ACC112 (cell line): ENCODE measurements at regions not wholly inside any gene's neighbourhood (a gene's known extent, or its start where the extent isn't known, plus 50 kb on each side); places are given as distances from the start of the nearest gene placed in this dataset.
A peak's percentile ranks its signal among the peaks of the same experiment; 100 is the strongest.
"Not testable (repeated sequence)": the region's sequence is repeated elsewhere in the genome, so short reads cannot be mapped to it uniquely, and the experiment has no call there.

Experiments
- H2AFZ ChIP-seq: fragments of 200-600 bp; sonication (generic); one replicate; pipeline ENCODE4 v1.6.0; 2017; ENCODE audit warnings: antibody characterized with exemption, low read length; ENCODE audit not compliant: unreplicated experiment
- H3K27ac ChIP-seq: fragments of 200-600 bp; sonication (generic); 2 replicates; pipeline ENCODE4 v1.5.1; 2014; ENCODE audit warnings: low read depth, mild to moderate bottlenecking, antibody characterized with exemption, low read length, moderate library complexity
- H3K27me3 ChIP-seq: fragments of 200-600 bp; sonication (generic); 2 replicates; pipeline ENCODE4 v1.6.1; 2014; ENCODE audit warnings: mild to moderate bottlenecking, antibody characterized with exemption, low read length, moderate library complexity, mixed read lengths; ENCODE audit not compliant: insufficient read depth
- H3K36me3 ChIP-seq: fragments of 200-600 bp; sonication (generic); 2 replicates; pipeline ENCODE4 v1.6.1; 2016; ENCODE audit warnings: mild to moderate bottlenecking, antibody characterized with exemption, low read length, moderate library complexity, mixed read lengths; ENCODE audit not compliant: insufficient read depth
- H3K4me1 ChIP-seq: fragments of 200-600 bp; sonication (generic); one replicate; pipeline ENCODE4 v1.6.1; 2016; ENCODE audit warnings: low read length, mixed read lengths; ENCODE audit not compliant: insufficient read depth, unreplicated experiment, control insufficient read depth
- H3K4me3 ChIP-seq: fragments of 200-600 bp; sonication (generic); 2 replicates; pipeline ENCODE4 v1.5.1; 2014; ENCODE audit warnings: mild to moderate bottlenecking, low read depth, low read length
- H3K79me2 ChIP-seq: fragments of 200-600 bp; sonication (generic); one replicate; pipeline ENCODE4 v1.6.0; 2016; ENCODE audit warnings: low read length; ENCODE audit not compliant: control insufficient read depth, unreplicated experiment, insufficient read depth

DNA sequence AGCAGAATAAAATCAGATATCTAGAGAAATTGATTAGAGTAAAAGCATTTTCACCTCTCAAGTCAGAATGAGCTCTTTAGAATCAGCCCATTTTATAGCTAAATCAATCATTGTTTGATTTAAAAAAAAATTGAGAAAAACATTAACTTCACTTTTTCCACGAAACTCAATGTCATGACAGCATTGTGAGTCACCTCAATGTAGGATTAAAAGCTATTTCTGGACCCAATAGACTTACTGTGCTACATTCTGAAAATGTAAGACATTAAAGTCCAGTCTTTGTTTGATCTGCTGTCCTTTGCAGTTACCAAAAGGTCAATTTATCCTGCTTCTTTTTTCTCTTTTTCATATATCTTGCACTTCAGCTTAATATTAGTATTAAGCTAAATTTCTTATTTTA is 519.4 kb upstream of the ZNF337 start:
- H3K79me2 ChIP-seq, result no peaks in the 10 kb centered on the region
- H2AFZ ChIP-seq, result no peak overlapping the region
- H3K27me3 ChIP-seq, result no peaks in the 10 kb centered on the region
- no peak overlapping the region for H3K27ac ChIP-seq
- peaks cover 5% of the 10 kb centered on the region for H3K4me1 ChIP-seq
- H3K36me3 ChIP-seq, result no peaks in the 10 kb centered on the region
- H3K4me3 ChIP-seq, result no peak overlapping the region

GRCh38 chr20:26214991-26215390 is 518.3 kb upstream of the ZNF337 start:
- Histone ChIP-seq H3K79me2 (no peaks in the 10 kb centered on the region), H3K27me3 (peaks cover 3% of the 10 kb centered on the region; the same call in 1 of the 2 replicates), H3K27ac (no peak overlapping the region), H2AFZ (no peak overlapping the region), H3K36me3 (no peaks in the 10 kb centered on the region), H3K4me1 (peaks cover 5% of the 10 kb centered on the region), H3K4me3 (no peak overlapping the region)

GRCh38 chr20:26209171-26209941 is 512.7 kb upstream of the ZNF337 start:
- H3K4me3 ChIP-seq, result peak overlapping the region; percentile 5; the same call in 1 of the 2 replicates
- H3K4me1 ChIP-seq, result no peaks in the 10 kb centered on the region
- no peaks in the 10 kb centered on the region for H3K36me3 ChIP-seq
- H3K27ac ChIP-seq, result no peak overlapping the region
- no peak overlapping the region for H2AFZ ChIP-seq
- peaks cover 36% of the 10 kb centered on the region for H3K27me3 ChIP-seq
- H3K79me2 ChIP-seq, result no peaks in the 10 kb centered on the region

DNA sequence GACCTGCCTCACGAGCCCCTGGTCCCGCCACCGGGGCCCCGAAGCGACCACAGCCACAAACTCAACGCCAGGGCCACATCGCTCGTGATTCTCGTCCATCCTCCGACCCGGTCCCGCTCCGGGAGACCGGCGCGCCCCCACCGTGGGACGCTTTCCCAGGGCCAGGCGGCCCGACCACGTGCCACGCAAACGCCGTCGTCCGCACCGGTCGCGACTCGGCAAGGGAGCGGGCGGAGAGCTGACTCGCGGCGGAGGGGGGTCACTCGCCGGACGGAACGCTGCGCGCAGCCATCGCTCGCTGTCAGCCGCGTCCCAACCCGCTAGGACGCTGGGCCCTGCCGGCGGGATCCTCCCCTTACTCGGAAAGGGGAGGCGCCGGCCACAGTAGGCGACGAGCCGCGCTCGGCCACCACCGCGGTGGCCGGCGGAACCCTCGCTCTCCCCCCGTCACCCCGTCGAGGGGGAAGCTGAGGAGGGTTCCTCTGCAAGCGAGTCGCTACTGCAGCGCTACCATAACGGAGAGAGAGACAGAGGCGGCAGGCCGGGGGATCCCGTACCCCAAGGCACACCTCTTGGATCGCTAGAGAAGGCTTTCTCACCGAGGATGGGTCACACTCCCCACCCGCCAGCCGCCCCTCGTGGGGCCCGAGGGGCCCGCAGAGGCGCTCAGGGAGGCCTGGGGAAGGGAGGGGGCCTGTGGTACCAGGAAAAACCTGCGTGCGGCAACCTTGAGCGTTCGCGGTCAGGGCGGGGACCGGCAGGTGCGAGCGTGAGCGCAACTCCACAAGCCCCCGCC is 511.8 kb upstream of the ZNF337 start:
- no peaks in the 10 kb centered on the region for H3K4me1 ChIP-seq
- H3K27ac ChIP-seq, result no peak overlapping the region
- peak overlapping the region; percentile 64 for H3K4me3 ChIP-seq
- peaks cover 36% of the 10 kb centered on the region for H3K27me3 ChIP-seq
- H2AFZ ChIP-seq, result peak overlapping the region; percentile 25
- H3K36me3 ChIP-seq, result no peaks in the 10 kb centered on the region
- H3K79me2 ChIP-seq, result no peaks in the 10 kb centered on the region

DNA sequence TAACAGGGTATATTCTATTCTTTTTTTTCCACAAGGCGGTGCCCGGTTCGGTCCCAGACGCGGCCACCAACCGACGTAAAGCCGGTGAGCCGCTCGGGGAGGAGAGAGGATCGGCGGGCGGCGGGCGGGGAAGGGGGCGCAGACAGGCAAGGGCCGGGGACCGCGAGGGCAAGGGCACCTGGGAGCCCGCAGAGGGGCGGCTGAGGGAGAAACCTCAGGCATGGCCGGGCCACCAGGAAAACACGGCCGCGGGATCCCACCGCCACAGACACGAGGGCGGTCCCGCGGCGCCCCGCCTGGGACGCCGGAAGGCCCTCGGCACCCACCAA is 511.3 kb upstream of the ZNF337 start:
- H3K4me1 ChIP-seq, H3K79me2 ChIP-seq, H3K27ac ChIP-seq, H3K36me3 ChIP-seq, H2AFZ ChIP-seq: not testable (repeated sequence)
- H3K27me3 ChIP-seq, result peaks cover 36% of the 10 kb centered on the region
- H3K4me3 ChIP-seq, result peak overlapping the region; percentile 64

- Histone ChIP-seq H3K36me3 (no peaks in the 10 kb centered on the region), H3K27ac (no peak overlapping the region), H3K4me3 (peak overlapping the region; percentile 64; the same call in 1 of the 2 replicates), H3K27me3 (peaks cover 36% of the 10 kb centered on the region), H2AFZ (no peak overlapping the region), H3K79me2 (no peaks in the 10 kb centered on the region), H3K4me1 (no peaks in the 10 kb centered on the region)
Observed at GRCh38 chr20:26207237-26207966, 510.7 kb upstream of the ZNF337 start.

- no peaks in the 10 kb centered on the region for H3K79me2 ChIP-seq
- no peak overlapping the region for H2AFZ ChIP-seq
- H3K27me3 ChIP-seq, result peaks cover 36% of the 10 kb centered on the region
- no peak overlapping the region for H3K27ac ChIP-seq
- no peaks in the 10 kb centered on the region for H3K4me1 ChIP-seq
- H3K4me3 ChIP-seq, result no peak overlapping the region
- H3K36me3 ChIP-seq, result no peaks in the 10 kb centered on the region
Observed at GRCh38 chr20:26205350-26205749, 508.7 kb upstream of the ZNF337 start.

DNA sequence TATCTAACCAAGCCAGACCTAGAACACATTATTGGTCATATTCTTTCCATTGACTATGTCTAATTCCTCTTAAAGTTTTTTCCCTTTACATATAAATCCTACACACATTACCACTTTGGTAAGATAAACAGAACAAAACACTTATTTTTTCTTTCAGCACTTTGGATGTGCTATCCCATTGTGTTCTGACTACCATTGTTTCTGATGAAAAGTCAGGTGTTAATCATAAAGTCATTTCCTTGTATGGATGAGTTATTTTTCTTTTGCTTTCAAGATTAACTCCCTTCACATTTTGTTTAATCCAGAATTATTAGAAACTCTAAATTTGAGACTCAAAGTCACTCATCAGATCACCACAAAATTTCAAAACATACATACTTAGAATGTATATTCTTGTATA is 504.4 kb upstream of the ZNF337 start:
- not testable (repeated sequence) for H2AFZ ChIP-seq, H3K4me3 ChIP-seq, H3K4me1 ChIP-seq, H3K79me2 ChIP-seq, H3K36me3 ChIP-seq, H3K27me3 ChIP-seq, H3K27ac ChIP-seq

- H3K79me2 ChIP-seq, H3K27ac ChIP-seq, H3K4me1 ChIP-seq, H3K36me3 ChIP-seq, H3K27me3 ChIP-seq, H2AFZ ChIP-seq, H3K4me3 ChIP-seq: not testable (repeated sequence)
Observed at GRCh38 chr20:26187329-26187728, 490.7 kb upstream of the ZNF337 start.

DNA sequence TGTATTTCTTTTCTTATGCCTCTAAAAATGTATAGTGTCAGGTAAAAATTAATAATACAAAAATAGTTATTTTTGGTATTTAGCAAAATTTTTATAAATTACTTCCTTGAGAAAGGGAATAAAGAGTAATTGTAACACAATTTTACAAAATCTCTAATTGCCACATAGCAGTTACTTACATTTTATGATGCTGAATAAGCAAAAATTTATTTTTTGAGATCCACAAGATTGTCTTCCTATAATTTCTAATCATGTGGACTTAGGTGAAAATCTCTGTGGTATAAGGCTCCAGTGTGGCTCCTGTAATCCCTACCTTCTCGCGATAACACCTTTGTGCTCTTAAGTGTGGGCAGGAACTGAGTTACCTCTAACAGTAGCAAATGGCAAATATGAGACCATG is 487.1 kb upstream of the ZNF337 start:
- H3K36me3 ChIP-seq, H3K79me2 ChIP-seq, H3K4me1 ChIP-seq, H3K4me3 ChIP-seq, H2AFZ ChIP-seq, H3K27me3 ChIP-seq, H3K27ac ChIP-seq: not testable (repeated sequence)
